GM20000 (cell line): ENCODE measurements at regions not wholly inside any gene's neighbourhood (a gene's known extent, or its start where the extent isn't known, plus 50 kb on each side); places are given as distances from the start of the nearest gene placed in this dataset.

Experiments used
- DNase-seq: peaks from one replicate; pipeline ENCODE4 v3.0.0; 2012; ENCODE audit warnings: low spot score
- CTCF ChIP-seq: IDR thresholded peaks from 2 replicates; pipeline ENCODE4 v1.5.1; 2012; ENCODE audit warnings: mild to moderate bottlenecking, control low read depth; ENCODE audit errors: extremely low read depth, missing control alignments

- TF ChIP-seq CTCF, result no peak
Measured at GRCh38 chr2:104452558-104452957, 401.4 kb upstream of the POU3F3 start.

GRCh38 chr2:104462731-104463130 is 391.2 kb upstream of the POU3F3 start:
- no peak for TF ChIP-seq CTCF
- DNase-seq, result no peak

More at GRCh38 chr2:104452558-104452957, 401.4 kb upstream of the POU3F3 start:
- DNase-seq, result no peak

GRCh38 chr2:104465981-104466380 is 387.9 kb upstream of the POU3F3 start:
- TF ChIP-seq CTCF, result no peak
- DNase-seq, result no peak

- no peak for DNase-seq
- no peak for TF ChIP-seq CTCF
Measured at GRCh38 chr2:104468846-104469245, 385.1 kb upstream of the POU3F3 start.

GRCh38 chr2:104472076-104472475 is 381.8 kb upstream of the POU3F3 start:
- no peak for TF ChIP-seq CTCF
- DNase-seq, result no peak

GRCh38 chr2:104473546-104473945 is 380.4 kb upstream of the POU3F3 start:
- no peak for TF ChIP-seq CTCF
- DNase-seq, result no peak

GRCh38 chr2:104474716-104475115 is 379.2 kb upstream of the POU3F3 start:
- DNase-seq, result no peak
- no peak for TF ChIP-seq CTCF
